Mucosa of descending colon (tissue), 3 donors: ENCODE measurements at regions not wholly inside any gene's neighbourhood (a gene's known extent, or its start where the extent isn't known, plus 50 kb on each side); places are given as distances from the start of the nearest gene placed in this dataset.
"Not testable (repeated sequence)": the region's sequence is repeated elsewhere in the genome, so short reads cannot be mapped to it uniquely, and the experiment has no call there.

ENCODE experiments used
- ATAC-seq: fragments of 200-7000 bp; cut with Tn5 transposase; one replicate; pipeline ENCODE4 v1.9.1; 2020; ENCODE audit warnings: mild to moderate bottlenecking, moderate library complexity
- DNase-seq, 3 donors: peaks; one replicate each; pipeline ENCODE4 v3.0.0-alpha.2; 2020
- H3K36me3 ChIP-seq: fragments of 200-600 bp; one replicate; pipeline ENCODE4 v1.8.0; 2021; ENCODE audit warnings: low read depth, mild to moderate bottlenecking
- H3K4me1 ChIP-seq: fragments of 200-600 bp; one replicate; pipeline ENCODE4 v1.8.0; 2021; ENCODE audit warnings: low read depth, mild to moderate bottlenecking
- H3K4me3 ChIP-seq: fragments of 200-600 bp; one replicate; pipeline ENCODE4 v1.8.0; 2021; ENCODE audit warnings: mild to moderate bottlenecking
- H3K9me3 ChIP-seq: fragments of 200-600 bp; one replicate; pipeline ENCODE4 v1.8.0; 2021; ENCODE audit warnings: mild to moderate bottlenecking
- intact Hi-C, 2 donors: fragments of 100-400 bp; cut with DNase I in 1 of 2; cut with micrococcal nuclease in 1 of 2; formaldehyde crosslinking; loops; one replicate each; pipeline versions ENCODE4 v1.11.0 to v1.11.1; 2022; cut with DNase I, micrococcal nuclease
- TF ChIP-seq, protein P1 (sequence below): fragments of 200-600 bp; IDR thresholded peaks from one replicate; pipeline ENCODE4 v1.8.0; 2022; ENCODE audit warnings: antibody characterized with exemption, mild to moderate bottlenecking
- donor health status: DM: no; HTN: no; CAD: no; lungs with moderate emphysema.
- donor health status: DM: no; HTN: no; CAD: no.
- donor health status: DM: no; HTN: yes; CAD: no.

DNA sequence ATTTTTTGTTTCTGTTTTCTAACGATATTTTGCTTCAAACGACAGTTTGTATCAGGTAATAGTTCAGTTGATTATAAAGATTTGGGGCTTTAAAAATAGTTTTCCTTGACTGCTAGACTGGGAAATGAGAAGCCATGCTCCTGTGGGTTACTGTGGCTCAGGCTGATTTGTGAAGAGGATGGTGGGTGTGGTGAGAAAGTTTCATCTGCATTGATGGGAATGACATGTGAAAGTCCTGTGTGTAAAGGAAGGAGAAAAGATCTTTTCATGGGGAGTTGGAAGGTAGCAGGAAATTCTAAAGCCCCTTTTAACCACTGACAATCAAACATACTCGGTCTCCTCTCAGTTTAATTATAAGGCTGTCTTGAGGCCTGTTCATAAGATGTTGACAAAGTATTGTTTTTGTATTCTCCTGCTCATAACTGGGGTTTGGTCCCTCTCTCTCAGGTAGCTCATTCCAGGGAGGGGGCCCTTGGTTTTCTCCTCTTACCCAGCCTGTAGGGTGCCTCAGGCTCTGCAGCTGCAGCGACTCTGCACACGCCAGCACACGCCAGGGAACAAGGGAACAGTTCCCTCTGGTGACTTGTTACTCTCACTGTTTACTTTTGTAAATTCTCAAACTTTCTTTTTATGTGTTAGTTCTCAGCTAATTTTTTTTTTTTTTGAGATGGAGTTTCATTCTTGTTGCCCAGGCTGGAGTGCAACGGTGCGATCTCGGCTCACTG, 91.6 kb downstream of the CARTPT start:
- intact Hi-C loops: no loop called here
- TF ChIP-seq, protein P1, sequence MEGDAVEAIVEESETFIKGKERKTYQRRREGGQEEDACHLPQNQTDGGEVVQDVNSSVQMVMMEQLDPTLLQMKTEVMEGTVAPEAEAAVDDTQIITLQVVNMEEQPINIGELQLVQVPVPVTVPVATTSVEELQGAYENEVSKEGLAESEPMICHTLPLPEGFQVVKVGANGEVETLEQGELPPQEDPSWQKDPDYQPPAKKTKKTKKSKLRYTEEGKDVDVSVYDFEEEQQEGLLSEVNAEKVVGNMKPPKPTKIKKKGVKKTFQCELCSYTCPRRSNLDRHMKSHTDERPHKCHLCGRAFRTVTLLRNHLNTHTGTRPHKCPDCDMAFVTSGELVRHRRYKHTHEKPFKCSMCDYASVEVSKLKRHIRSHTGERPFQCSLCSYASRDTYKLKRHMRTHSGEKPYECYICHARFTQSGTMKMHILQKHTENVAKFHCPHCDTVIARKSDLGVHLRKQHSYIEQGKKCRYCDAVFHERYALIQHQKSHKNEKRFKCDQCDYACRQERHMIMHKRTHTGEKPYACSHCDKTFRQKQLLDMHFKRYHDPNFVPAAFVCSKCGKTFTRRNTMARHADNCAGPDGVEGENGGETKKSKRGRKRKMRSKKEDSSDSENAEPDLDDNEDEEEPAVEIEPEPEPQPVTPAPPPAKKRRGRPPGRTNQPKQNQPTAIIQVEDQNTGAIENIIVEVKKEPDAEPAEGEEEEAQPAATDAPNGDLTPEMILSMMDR: no peak
- ATAC-seq: no peak
- no peaks in the 10 kb centered on the region for H3K9me3 ChIP-seq
- H3K4me1 ChIP-seq: no peaks in the 10 kb centered on the region
- H3K4me3 ChIP-seq: no peak overlapping the region
- DNase-seq: no peak
- no peaks in the 10 kb centered on the region for H3K36me3 ChIP-seq

DNA sequence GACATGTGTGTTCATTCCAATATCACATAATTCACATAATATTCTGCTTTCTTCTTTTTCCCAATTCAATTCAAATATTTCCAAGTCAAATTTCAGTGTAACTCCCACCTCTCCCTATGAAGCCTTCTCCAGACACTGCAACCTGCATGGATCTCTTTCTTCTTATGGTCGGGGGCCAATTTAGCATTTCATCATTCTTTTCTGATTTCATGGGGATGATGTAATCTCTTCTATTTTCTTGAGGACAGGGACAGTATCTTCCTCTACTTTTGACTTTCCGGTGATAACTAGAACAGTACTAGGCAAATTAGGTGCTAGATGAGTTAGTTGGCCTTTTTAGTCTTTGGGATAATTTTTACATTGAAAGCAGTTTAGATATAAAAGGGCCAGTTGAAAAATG, 92.7 kb downstream of the CARTPT start:
- DNase-seq (no peak), ATAC-seq (no peak)
- H3K4me1 ChIP-seq: no peaks in the 10 kb centered on the region
- H3K36me3 ChIP-seq: no peaks in the 10 kb centered on the region
- intact Hi-C loops: no loop called here
- no peak overlapping the region for H3K4me3 ChIP-seq
- H3K9me3 ChIP-seq: no peaks in the 10 kb centered on the region
- TF ChIP-seq, protein P1: no peak

DNA sequence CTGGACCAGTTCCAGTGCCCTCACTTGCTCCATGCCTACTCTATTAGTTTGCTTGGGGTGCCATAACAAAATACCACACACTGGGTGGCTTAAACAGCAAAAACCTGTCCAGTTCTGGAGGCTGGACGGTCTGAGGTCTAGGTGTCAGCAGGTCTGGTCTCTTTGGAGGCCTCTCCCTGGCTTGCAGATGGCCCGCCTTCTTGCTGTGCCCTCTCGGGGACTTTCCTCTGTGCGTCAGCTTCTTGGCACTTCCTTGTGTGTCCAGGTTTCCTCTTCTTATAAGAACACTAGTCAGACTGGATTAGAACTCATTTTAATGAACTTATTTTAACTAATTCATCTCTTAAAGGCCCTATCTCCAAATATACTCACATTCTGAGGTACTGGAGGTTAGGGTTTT, 97.2 kb downstream of the CARTPT start:
- no peak overlapping the region for H3K4me3 ChIP-seq
- ATAC-seq: peak; percentile 62
- H3K9me3 ChIP-seq: no peaks in the 10 kb centered on the region
- no peak for DNase-seq
- TF ChIP-seq, protein P1: no peak
- intact Hi-C loops: no loop called here
- H3K36me3 ChIP-seq: no peaks in the 10 kb centered on the region
- no peaks in the 10 kb centered on the region for H3K4me1 ChIP-seq

DNA sequence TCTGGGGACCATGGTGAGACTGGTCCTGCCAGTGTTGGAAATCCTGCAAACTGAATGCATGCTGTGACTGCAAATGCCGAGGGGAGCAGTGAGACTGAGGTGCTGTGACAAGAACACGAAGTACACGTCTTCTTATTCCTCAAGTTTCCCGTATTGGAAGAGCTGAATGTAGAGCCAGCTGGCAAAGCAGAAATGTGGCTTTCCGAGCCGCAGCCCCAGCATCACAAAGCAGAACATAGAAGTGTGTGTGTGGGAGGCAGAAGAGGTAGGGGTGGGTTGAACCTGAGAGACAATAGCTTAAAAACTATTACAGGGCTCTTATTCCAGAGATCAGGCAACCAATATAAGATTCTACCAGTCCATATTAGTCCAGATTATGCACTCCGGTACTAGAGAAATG, 98.8 kb downstream of the CARTPT start:
- H3K9me3 ChIP-seq: no peaks in the 10 kb centered on the region
- ATAC-seq (no peak), DNase-seq (no peak)
- intact Hi-C loops: no loop called here
- TF ChIP-seq, protein P1: no peak
- H3K36me3 ChIP-seq: no peaks in the 10 kb centered on the region
- no peaks in the 10 kb centered on the region for H3K4me1 ChIP-seq
- no peak overlapping the region for H3K4me3 ChIP-seq

DNA sequence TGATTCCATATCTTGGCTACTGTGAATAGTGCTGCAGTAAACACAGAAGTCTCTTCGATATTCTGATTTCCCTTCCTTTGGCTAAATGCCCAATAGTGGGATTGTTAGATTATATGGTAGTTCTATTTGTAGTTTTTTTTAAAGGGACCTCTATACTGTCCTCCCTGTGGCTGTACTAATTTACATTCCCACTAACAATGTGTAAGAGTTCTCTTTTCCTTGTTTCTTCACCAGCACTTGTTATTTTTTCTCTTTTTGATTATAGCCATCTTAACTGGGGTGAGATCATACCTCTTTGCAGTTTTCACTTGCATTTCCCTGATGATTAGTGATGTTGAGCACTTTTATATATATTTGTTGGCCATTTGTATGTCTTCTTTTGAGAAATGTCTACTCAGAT, 102.0 kb downstream of the CARTPT start:
- intact Hi-C loops: no loop called here
- TF ChIP-seq, protein P1: no peak

DNA sequence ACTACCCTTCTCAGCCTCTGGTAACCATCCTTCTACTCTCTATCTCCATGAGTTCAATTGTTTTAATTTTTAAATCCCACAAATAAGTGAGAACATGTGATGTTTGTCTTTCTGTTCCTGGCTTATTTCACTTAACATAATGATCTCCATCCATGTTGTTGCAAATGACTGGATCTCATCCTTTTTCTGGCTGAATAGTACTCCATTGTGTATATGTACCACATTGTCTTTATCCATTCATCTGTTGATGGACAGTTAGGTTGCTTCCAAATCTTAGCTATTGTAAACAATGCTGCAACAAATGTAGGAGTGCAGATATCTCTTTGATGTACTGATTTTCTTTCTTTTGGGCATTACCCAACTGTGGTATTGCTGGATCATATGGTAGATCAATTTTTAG, 103.0 kb downstream of the CARTPT start:
- not testable (repeated sequence) for H3K4me1 ChIP-seq, ATAC-seq

More for the DNA sequence above, 102.0 kb downstream of the CARTPT start:
- no peak for ATAC-seq
- no peak for DNase-seq
- Histone ChIP-seq H3K4me3 (no peak overlapping the region), H3K9me3 (peaks cover 4% of the 10 kb centered on the region), H3K36me3 (no peaks in the 10 kb centered on the region), H3K4me1 (no peaks in the 10 kb centered on the region)

More for the DNA sequence above, 103.0 kb downstream of the CARTPT start:
- H3K9me3 ChIP-seq: peaks cover 13% of the 10 kb centered on the region
- intact Hi-C loops, DNase-seq, H3K4me3 ChIP-seq, H3K36me3 ChIP-seq: not testable (repeated sequence)
